Right lobe of liver (tissue), 6 donors: ENCODE measurements at regions not wholly inside any gene's neighbourhood (a gene's known extent, or its start where the extent isn't known, plus 50 kb on each side); places are given as distances from the start of the nearest gene placed in this dataset.

Experiments used
- ATAC-seq, 4 donors: fragments of 200-7000 bp; cut with Tn5 transposase; one replicate each; pipeline ENCODE4 v1.9.1; 2020; ENCODE audit warnings: mild to moderate bottlenecking in 4 of 4, moderate library complexity in 4 of 4
- DNase-seq, 3 donors: peaks; one replicate each; pipeline ENCODE4 v3.0.0-alpha.2; 2020
- H3K27ac ChIP-seq, 3 donors: fragments of 200-600 bp; one replicate each; pipeline ENCODE4 v1.8.0; 2022
- H3K27me3 ChIP-seq, 2 donors: fragments of 200-600 bp; one replicate each; pipeline ENCODE4 v1.8.0; 2022
- H3K36me3 ChIP-seq, 4 donors: fragments of 200-600 bp; sonication (generic) in 1 of 4; one replicate each; pipeline versions ENCODE4 v1.5.1 to v1.8.0; 2017 to 2022; ENCODE audit warnings: control low read depth in 1 of 4
- H3K4me1 ChIP-seq, 4 donors: fragments of 200-600 bp; sonication (generic) in 1 of 4; one replicate each; pipeline versions ENCODE4 v1.5.1 to v1.8.0; 2017 to 2022; ENCODE audit warnings: control low read depth in 1 of 4
- H3K4me3 ChIP-seq, 3 donors: fragments of 200-600 bp; one replicate each; pipeline ENCODE4 v1.8.0; 2022
- H3K9me3 ChIP-seq, 4 donors: fragments of 200-600 bp; sonication (generic) in 1 of 4; one replicate each; pipeline versions ENCODE4 v1.5.1 to v1.8.0; 2017 to 2022; ENCODE audit warnings: control low read depth in 1 of 4
- CTCF ChIP-seq, 4 donors: fragments of 200-600 bp in 3 of 4; fragments of 450-650 bp in 1 of 4; IDR thresholded peaks; one replicate each; pipeline versions ENCODE4 v1.5.1 to v1.8.0; 2016 to 2022; ENCODE audit warnings: antibody characterized with exemption in 4 of 4, mild to moderate bottlenecking in 2 of 4
- POLR2A ChIP-seq: fragments of 450-650 bp; IDR thresholded peaks from one replicate; pipeline ENCODE4 v1.6.1; 2017; ENCODE audit warnings: antibody characterized with exemption, mild to moderate bottlenecking
- WGBS: methylation state at CpG from one replicate; pipeline ENCODE4 v1.1.6; 2018; ENCODE audit warnings: low coverage, low lambda C conversion rate; ENCODE audit not compliant: insufficient coverage; ENCODE audit errors: missing lambda C conversion rate; 5-methylcytosine and 5-hydroxymethylcytosine counted together
- intact Hi-C, 2 donors: fragments of 100-400 bp; cut with DNase I; formaldehyde crosslinking; loops; one replicate each; pipeline versions ENCODE4 v1.11.2 to v1.14.1; 2022
- donor health status: DM: no; HTN: yes; CAD: no.
- donor health status: DM: no; HTN: no; CAD: no.
- donor health status: DM: no; HTN: no; CAD: no.
- donor health status: DM: no; HTN: yes; CAD: no.
- donor health status: DM: no; HTN: yes; CAD: no.

GRCh38 chr2:59888015-59888414 lies 665.4 kb downstream of the BCL11A start:
- Histone ChIP-seq H3K4me1 (no peaks in the 10 kb centered on the region), H3K27me3 (no peaks in the 10 kb centered on the region), H3K4me3 (no peak overlapping the region), H3K9me3 (no peaks in the 10 kb centered on the region), H3K36me3 (no peaks in the 10 kb centered on the region), H3K27ac (no peak overlapping the region)
- intact Hi-C loops, result no loop called here
- 35% methylated on average over 3 of the region's 3 CpGs for WGBS
- no peak for ATAC-seq
- no peak for DNase-seq
- TF ChIP-seq CTCF (IDR thresholded peaks at IDR 0.05) (no peak), POLR2A (no peak)

GRCh38 chr2:59887366-59887765 lies 666.1 kb downstream of the BCL11A start:
- no peak for ATAC-seq
- 32% methylated on average over 3 of the region's 3 CpGs for WGBS
- intact Hi-C loops, result no loop called here

GRCh38 chr2:59886759-59887158 lies 666.7 kb downstream of the BCL11A start:
- intact Hi-C loops, result no loop called here
- no peak for ATAC-seq
- TF ChIP-seq POLR2A, result no peak
- TF ChIP-seq CTCF (IDR thresholded peaks at IDR 0.05), result no peak
- Histone ChIP-seq H3K9me3 (no peaks in the 10 kb centered on the region), H3K4me3 (no peak overlapping the region), H3K36me3 (no peaks in the 10 kb centered on the region), H3K27me3 (no peaks in the 10 kb centered on the region), H3K27ac (no peak overlapping the region), H3K4me1 (no peaks in the 10 kb centered on the region)
- WGBS, result 75% methylated on average over 3 of the region's 3 CpGs
- DNase-seq, result no peak

More at GRCh38 chr2:59887366-59887765, 666.1 kb downstream of the BCL11A start:
- H3K4me1 ChIP-seq, result no peaks in the 10 kb centered on the region
- H3K36me3 ChIP-seq, result no peaks in the 10 kb centered on the region
- no peak for DNase-seq
- no peak overlapping the region for H3K4me3 ChIP-seq
- TF ChIP-seq POLR2A, result no peak
- TF ChIP-seq CTCF (IDR thresholded peaks at IDR 0.05), result no peak
- no peaks in the 10 kb centered on the region for H3K9me3 ChIP-seq
- no peaks in the 10 kb centered on the region for H3K27me3 ChIP-seq
- H3K27ac ChIP-seq, result no peak overlapping the region

GRCh38 chr2:59885541-59885940 lies 667.9 kb downstream of the BCL11A start:
- intact Hi-C loops, result no loop called here
- H3K27ac ChIP-seq, result no peak overlapping the region
- H3K4me3 ChIP-seq, result no peak overlapping the region
- 42% methylated on average over 6 of the region's 6 CpGs for WGBS
- H3K36me3 ChIP-seq, result no peaks in the 10 kb centered on the region
- DNase-seq (no peak), ATAC-seq (no peak)
- H3K27me3 ChIP-seq, result no peaks in the 10 kb centered on the region
- no peaks in the 10 kb centered on the region for H3K9me3 ChIP-seq
- no peak for TF ChIP-seq POLR2A
- TF ChIP-seq CTCF (IDR thresholded peaks at IDR 0.05), result no peak
- H3K4me1 ChIP-seq, result no peaks in the 10 kb centered on the region

- intact Hi-C loops, result no loop called here
- Histone ChIP-seq H3K27me3 (no peaks in the 10 kb centered on the region), H3K4me3 (no peak overlapping the region), H3K36me3 (no peaks in the 10 kb centered on the region), H3K27ac (no peak overlapping the region), H3K9me3 (no peaks in the 10 kb centered on the region), H3K4me1 (no peaks in the 10 kb centered on the region)
- DNase-seq (no peak), ATAC-seq (no peak)
- WGBS, result 39% methylated on average over 2 of the region's 2 CpGs
- TF ChIP-seq POLR2A, result no peak
- TF ChIP-seq CTCF (IDR thresholded peaks at IDR 0.05), result no peak
Measured at GRCh38 chr2:59884166-59884565, 669.3 kb downstream of the BCL11A start.
